ENCODE measurements at regions not wholly inside any gene's neighbourhood (a gene's known extent, or its start where the extent isn't known, plus 50 kb on each side); places are given as distances from the start of the nearest gene placed in this dataset.

- TF ChIP-seq CTCF (conservative IDR thresholded peaks at IDR 0.05; ENCODE audit: low read depth, low read length) = no peak
- TF ChIP-seq EZH2 (IDR thresholded peaks at IDR 0.05; ENCODE audit: borderline replicate concordance, low read depth, low read length, poor library complexity, severe bottlenecking) = no peak
Measured at GRCh38 chr3:59558906-59559720, 509.3 kb upstream of the CFAP20DC start.
